Pulmonary artery endothelial cell (primary cell): ENCODE measurements at regions not wholly inside any gene's neighbourhood (a gene's known extent, or its start where the extent isn't known, plus 50 kb on each side); places are given as distances from the start of the nearest gene placed in this dataset.
"Not testable (repeated sequence)": the region's sequence is repeated elsewhere in the genome, so short reads cannot be mapped to it uniquely, and the experiment has no call there.

Experiments used
- DNase-seq: peaks from one replicate; pipeline ENCODE4 v3.0.0-alpha.2; 2011; ENCODE audit warnings: low read depth, low spot score

DNA sequence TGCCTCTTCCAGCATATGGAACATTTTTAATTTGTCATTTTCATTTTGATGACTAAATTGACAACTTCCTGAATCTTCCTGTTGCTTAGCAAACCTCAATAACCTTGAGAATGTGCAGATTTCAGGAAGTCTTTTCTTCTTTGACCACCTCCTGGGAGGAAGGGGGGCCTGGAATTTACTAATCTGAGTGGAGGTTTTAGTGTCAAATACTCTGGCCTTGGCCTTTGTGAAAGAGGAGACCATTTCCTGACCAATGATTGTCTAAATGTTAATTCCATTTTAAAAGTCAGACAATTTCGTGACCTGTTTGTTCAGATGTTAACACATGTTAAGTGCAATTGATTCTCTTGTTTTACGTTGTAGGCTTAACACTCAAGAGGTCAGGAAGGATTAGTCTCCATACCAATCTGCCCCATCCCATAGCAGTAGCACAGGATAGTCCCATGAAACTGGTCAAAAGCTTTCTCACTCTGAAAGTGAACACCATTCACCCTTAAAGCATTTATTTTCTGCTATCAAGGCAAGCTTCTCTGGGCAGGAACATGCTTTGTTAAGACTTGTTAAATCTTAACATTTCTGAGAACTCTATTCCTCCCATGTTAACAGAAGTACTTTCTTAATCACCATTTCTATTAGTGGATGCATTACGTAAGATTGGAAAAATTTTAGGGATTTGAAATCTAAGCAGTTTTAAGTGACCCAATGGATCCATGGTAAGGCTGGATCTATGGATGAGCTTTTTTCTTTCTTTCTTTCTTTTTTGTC lies 219.6 kb downstream of the RND3 start:
- DNase-seq, result no peak

GRCh38 chr2:150266931-150267330 lies 220.5 kb downstream of the RND3 start:
- DNase-seq, result no peak

GRCh38 chr2:150264442-150264841 lies 223.0 kb downstream of the RND3 start:
- no peak for DNase-seq

DNA sequence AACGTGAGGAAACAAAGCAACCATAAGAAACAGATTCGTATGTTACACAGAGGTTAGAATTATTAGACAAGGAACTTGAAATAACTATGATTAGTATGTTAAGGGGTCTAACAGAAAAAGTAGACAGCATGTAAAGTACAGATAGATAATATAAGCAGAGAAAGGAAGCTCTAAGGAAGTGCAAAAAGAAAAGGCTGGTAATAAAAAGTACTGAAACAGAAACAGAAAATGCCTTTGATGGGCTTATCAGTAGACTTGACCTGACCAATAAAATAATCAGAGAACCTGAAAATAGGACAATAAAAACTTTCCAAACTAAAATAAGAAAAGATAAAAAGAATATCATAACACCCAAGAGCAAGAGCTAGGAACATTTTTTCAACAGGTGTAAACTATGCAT lies 225.8 kb downstream of the RND3 start:
- DNase-seq, result no peak

DNA sequence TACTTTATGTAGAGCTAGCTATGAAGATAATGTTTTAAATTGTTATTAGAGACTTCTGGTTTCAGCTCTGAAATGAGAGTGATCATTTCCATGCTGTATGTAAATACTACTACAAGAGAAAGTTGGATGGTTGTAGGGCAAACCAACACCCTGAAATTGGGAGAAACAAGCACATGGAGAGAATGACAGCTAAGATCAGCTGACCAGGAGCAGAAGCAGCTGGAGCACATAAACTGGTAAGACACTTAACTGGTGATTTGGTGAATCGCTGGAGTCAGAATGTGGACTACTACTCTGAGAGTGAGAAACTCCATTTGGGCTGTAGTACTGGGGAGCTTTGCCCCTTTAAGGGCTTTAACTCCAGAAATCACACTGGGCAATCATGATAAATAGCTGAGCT lies 226.8 kb downstream of the RND3 start:
- no peak for DNase-seq

- no peak for DNase-seq
These were observed 227.7 kb downstream of the RND3 start for GRCh38 chr2:150259746-150260145.

- no peak for DNase-seq
These were observed 228.6 kb downstream of the RND3 start for GRCh38 chr2:150258781-150259307.

DNA sequence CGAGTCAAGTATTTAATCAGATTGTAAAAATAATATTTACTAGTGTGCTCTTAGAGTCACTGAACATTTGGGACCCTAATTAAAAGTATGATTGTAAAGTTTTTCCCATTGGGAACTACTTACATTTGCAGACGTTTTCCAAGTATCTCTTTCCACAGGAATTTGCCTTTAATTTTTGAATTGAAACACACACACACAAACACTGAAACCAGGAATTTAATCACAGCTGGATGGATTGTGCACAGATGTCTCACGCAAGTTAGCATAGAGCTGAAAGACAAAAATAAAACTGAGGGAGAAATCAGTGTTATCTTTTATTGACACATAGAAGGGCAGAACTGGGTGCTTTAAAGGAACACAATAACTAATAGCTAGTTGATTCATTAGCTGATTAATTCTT lies 230.7 kb downstream of the RND3 start:
- no peak for DNase-seq

DNA sequence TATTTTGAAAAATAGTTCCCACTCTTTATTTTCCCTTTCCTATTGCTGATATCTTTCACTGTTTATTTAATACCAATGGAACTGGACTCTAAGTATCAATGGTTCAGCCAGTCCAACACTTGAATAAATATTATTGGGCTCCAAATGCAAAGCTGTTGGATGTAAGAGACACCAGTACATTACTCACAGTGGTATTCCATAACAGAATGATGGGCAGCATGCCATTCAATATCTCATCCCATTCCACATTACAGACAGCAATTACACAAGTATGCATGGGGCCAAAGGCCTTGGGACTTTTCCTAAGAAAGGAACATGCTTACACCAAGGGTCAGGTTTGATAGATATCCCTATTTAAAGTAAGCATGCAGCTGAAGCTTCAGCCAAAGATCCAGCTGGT lies 231.9 kb downstream of the RND3 start:
- no peak for DNase-seq

DNA sequence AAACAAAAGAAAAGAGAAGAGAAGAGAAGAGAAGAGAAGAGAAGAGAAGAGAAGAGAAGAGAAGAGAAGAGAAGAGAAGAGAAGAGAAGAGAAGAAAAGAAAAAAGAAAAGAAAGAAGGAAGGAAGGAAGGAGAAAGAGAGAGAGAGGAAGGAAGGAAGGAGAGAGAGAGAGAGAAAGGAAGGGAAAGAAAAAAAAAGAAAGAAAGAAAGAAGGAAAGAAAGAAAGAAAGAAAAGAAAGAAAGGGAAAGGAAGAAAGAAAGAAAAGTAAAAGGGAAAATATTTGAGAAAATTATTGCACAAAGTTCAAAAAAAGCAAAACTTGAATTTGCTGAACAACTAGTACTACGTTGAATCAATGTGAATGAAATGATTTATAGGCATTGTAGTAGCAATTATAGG lies 237.7 kb downstream of the RND3 start:
- not testable (repeated sequence) for DNase-seq

GRCh38 chr2:150247481-150247880 lies 240.0 kb downstream of the RND3 start:
- DNase-seq, result no peak

DNA sequence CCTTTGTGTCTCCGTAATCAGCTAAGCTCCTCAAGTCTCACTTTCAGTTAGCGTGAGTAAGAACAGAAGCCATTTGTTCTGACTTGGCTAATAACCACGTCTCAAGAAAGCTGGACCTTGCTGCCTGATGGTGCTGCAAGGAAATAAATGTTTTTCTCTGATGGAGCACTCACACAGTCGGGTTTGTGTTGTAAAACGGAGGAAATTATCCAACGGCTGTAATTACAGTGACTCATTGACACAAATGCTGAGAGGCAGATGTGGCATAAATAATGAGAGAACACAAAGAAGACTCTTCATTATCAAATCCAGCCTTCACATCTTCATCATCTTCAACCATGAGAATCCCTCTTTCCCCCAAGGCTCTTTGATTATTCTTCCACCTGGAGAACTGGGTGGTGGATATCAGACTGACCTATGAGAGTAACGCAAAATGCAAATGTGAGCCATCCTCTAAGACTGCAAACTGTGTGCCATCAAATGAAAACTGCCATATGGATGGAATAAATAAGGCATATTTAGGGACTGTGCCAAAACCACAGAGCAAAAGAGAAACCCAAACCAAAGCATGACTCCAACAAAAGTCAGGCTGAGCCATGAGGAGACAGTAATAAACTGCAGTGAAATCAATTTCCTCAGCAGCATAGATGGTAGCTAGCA lies 252.6 kb downstream of the RND3 start:
- DNase-seq, result no peak

DNA sequence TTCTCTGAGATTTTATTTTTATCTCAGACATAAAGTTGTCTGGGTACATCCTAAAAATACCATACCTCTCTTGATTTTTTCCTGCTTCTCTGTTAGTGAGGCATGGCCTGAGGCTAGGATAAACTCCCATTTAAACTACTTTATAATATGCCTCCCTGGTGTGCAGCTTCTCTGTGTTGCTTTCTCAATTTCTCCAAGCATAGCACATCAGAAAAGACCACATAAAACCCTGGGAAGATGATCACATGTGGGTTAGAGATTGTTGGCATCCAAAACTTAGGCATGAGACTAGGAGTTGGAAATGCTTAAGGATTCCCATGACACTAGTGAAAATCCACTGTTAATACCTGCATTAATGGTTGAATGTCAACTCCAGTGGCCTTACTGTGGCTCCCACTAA lies 254.6 kb downstream of the RND3 start:
- no peak for DNase-seq

DNA sequence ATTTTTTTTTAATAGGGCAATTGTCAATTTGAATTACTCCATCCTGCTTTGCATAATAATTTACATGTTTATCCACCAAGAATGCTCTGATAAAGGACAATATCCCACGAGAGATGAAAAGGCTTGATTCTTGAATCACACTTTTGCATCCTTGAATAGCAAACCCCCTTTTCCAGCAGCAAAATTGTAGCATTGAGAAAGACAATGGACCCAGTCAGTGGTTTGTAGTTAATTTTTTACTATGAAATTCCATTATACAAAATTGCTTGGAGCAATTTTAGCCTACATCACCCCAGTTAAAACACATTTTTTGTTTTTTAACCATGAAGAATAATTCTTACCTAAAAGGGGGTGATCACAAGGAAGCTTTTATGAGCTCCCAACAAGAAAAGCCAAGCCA lies 255.1 kb downstream of the RND3 start:
- no peak for DNase-seq

GRCh38 chr2:150230616-150231015 lies 256.9 kb downstream of the RND3 start:
- DNase-seq, result no peak

GRCh38 chr2:150230004-150230403 lies 257.5 kb downstream of the RND3 start:
- DNase-seq, result no peak

- DNase-seq, result no peak
These were observed 258.5 kb downstream of the RND3 start for GRCh38 chr2:150228936-150229335.

DNA sequence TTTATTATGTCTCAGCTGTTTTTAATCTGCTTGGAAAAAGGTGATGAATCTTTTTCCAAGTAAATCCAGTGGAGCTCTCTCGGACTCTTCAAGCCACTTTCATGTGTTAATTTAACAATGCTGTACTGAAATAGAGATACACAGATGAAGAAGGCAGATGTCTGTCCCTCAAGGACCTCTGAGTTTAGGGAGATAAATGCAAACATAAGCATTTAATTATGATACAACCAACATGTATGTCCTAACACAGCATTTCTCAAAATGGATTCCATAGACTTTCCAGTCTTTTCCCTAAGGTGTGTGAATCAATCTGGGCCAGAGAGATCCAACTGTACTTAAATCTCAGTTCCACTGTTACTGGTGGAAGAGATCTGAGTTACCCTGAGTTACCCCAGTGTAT lies 262.4 kb downstream of the RND3 start:
- DNase-seq, result no peak

DNA sequence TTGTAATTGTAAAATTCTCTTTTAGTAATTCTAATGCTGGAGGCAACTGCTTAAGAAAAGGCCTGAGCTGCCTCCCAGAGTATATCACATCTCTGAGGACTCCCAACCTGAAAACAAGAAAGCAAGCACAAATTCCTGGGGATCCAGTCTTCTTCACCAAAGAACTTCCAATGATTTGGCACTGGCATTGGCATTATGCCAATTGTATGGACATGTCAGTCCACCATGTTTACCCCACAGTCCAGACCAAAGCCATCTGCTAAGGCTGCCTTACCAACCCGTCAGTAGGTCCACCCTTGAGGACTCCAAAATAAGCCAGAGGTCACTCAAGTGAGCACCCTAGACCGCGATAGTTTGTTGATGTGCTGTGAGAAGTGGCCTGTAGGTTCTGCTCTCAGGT lies 263.1 kb downstream of the RND3 start:
- no peak for DNase-seq

DNA sequence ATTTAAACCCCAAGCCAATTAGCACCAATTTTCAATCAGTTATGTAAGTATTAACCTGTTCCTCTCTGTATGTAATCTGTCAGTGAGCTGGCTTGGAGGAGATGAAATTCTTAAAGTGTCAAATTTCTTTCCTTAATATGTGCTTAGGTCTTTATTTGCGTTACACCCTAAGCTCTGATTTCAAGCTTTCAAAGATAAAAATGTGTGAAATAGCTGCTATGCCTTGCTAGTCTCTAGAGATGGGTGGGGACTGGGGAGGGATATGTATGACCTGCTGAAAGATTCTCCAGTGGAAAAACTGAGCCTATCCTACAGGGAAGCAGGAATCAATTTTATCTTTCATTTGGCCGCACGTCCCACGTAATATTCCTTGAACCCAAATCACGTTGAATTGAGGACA lies 264.5 kb downstream of the RND3 start:
- DNase-seq, result no peak

- no peak for DNase-seq
These were observed 265.1 kb downstream of the RND3 start for GRCh38 chr2:150222379-150222778.

- no peak for DNase-seq
These were observed 267.6 kb downstream of the RND3 start for GRCh38 chr2:150219861-150220260.

GRCh38 chr2:150215041-150215440 lies 272.4 kb downstream of the RND3 start:
- DNase-seq, result no peak
